ENCODE measurements at regions not wholly inside any gene's neighbourhood (a gene's known extent, or its start where the extent isn't known, plus 50 kb on each side); places are given as distances from the start of the nearest gene placed in this dataset.

DNA sequence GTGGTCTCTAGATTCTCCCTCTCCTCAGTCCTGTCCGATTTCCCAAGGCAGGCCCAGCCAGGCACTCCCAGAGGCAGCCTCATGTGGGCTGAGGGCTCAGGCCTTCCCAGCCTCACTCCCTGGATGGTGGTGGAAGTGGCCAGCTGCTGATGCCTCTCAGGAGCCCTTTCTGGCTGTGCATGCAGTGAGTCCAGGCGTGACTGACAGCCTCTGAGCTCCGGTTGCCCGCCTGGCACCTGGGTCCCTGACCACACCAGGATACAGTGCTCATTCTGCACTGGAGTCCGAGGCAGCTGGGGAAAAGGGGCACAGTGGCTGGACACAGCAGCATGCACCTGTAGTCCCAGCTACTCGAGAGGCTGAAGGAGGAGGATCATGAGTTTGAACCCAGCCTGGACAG is 132.6 kb downstream of the CUL2 start:
- TF ChIP-seq, protein P1, sequence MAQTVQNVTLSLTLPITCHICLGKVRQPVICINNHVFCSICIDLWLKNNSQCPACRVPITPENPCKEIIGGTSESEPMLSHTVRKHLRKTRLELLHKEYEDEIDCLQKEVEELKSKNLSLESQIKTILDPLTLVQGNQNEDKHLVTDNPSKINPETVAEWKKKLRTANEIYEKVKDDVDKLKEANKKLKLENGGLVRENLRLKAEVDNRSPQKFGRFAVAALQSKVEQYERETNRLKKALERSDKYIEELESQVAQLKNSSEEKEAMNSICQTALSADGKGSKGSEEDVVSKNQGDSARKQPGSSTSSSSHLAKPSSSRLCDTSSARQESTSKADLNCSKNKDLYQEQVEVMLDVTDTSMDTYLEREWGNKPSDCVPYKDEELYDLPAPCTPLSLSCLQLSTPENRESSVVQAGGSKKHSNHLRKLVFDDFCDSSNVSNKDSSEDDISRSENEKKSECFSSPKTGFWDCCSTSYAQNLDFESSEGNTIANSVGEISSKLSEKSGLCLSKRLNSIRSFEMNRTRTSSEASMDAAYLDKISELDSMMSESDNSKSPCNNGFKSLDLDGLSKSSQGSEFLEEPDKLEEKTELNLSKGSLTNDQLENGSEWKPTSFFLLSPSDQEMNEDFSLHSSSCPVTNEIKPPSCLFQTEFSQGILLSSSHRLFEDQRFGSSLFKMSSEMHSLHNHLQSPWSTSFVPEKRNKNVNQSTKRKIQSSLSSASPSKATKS (CRISPR knock-in tag; IDR thresholded peaks at IDR 0.05), result no peak
- TF ChIP-seq ZFP41 (CRISPR knock-in tag; IDR thresholded peaks at IDR 0.05; ENCODE audit: borderline replicate concordance) (no peak), GZF1 (CRISPR knock-in tag; IDR thresholded peaks at IDR 0.05) (no peak), ZNF160 (CRISPR knock-in tag; IDR thresholded peaks at IDR 0.05) (no peak), SIN3A (IDR thresholded peaks at IDR 0.05; ENCODE audit: borderline replicate concordance, low read depth, low read length) (no peak), ZNF224 (CRISPR knock-in tag; IDR thresholded peaks at IDR 0.05) (no peak), TAF1 (CRISPR knock-in tag; IDR thresholded peaks at IDR 0.05) (no peak), BHLHE40 (IDR thresholded peaks at IDR 0.05; ENCODE audit: low read length) (no peak), ZNF121 (CRISPR knock-in tag; IDR thresholded peaks at IDR 0.05) (no peak)
- TF ChIP-seq, protein P2, sequence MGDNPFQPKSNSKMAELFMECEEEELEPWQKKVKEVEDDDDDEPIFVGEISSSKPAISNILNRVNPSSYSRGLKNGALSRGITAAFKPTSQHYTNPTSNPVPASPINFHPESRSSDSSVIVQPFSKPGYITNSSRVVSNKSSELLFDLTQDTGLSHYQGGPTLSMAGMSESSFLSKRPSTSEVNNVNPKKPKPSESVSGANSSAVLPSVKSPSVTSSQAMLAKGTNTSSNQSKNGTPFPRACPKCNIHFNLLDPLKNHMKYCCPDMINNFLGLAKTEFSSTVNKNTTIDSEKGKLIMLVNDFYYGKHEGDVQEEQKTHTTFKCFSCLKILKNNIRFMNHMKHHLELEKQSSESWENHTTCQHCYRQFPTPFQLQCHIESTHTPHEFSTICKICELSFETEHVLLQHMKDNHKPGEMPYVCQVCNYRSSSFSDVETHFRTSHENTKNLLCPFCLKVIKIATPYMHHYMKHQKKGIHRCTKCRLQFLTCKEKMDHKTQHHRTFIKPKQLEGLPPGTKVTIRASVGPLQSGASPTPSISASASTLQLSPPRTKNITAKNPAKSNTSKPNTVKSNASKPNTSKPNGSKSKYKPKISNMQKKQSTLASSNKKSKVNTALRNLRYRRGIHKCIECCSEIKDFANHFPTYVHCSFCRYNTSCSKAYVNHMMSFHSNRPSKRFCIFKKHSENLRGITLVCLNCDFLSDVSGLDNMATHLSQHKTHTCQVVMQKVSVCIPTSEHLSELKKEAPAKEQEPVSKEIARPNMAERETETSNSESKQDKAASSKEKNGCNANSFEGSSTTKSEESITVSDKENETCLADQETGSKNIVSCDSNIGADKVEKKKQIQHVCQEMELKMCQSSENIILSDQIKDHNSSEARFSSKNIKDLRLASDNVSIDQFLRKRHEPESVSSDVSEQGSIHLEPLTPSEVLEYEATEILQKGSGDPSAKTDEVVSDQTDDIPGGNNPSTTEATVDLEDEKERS (CRISPR knock-in tag; IDR thresholded peaks at IDR 0.05), result no peak
- TF ChIP-seq, protein P3, sequence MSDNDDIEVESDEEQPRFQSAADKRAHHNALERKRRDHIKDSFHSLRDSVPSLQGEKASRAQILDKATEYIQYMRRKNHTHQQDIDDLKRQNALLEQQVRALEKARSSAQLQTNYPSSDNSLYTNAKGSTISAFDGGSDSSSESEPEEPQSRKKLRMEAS (IDR thresholded peaks at IDR 0.05), result no peak
- TF ChIP-seq, protein P4, sequence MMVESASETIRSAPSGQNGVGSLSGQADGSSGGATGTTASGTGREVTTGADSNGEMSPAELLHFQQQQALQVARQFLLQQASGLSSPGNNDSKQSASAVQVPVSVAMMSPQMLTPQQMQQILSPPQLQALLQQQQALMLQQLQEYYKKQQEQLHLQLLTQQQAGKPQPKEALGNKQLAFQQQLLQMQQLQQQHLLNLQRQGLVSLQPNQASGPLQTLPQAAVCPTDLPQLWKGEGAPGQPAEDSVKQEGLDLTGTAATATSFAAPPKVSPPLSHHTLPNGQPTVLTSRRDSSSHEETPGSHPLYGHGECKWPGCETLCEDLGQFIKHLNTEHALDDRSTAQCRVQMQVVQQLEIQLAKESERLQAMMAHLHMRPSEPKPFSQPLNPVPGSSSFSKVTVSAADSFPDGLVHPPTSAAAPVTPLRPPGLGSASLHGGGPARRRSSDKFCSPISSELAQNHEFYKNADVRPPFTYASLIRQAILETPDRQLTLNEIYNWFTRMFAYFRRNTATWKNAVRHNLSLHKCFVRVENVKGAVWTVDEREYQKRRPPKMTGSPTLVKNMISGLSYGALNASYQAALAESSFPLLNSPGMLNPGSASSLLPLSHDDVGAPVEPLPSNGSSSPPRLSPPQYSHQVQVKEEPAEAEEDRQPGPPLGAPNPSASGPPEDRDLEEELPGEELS (CRISPR knock-in tag; IDR thresholded peaks at IDR 0.05), result no peak
